Amniotic stem cell (primary cell): ENCODE measurements at regions not wholly inside any gene's neighbourhood (a gene's known extent, or its start where the extent isn't known, plus 50 kb on each side); places are given as distances from the start of the nearest gene placed in this dataset.

ENCODE experiments used
- DNase-seq: peaks from one replicate; lab custom pipeline; 2025; lab: John Stamatoyannopoulos, UW

DNA sequence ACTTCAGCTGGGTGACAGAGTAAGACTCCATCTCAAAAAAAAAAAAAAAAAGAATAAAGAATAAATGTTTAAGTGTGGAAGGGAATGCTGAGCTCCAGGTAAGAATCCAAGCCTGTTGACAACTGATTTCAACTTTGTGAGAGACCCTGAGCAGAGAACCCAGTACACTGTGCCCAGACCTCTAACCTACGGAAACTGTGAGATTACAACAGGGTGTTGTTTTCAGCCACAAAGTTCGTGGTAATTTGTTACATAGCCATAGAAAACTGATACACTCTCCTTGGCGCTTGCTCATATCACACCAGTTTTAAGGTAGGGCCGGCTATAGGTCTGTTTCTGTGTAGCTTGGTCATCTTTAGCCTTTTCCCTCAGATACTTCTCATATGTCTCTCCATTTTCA is 98.4 kb upstream of the PAPOLG start:
- DNase-seq: no peak

DNA sequence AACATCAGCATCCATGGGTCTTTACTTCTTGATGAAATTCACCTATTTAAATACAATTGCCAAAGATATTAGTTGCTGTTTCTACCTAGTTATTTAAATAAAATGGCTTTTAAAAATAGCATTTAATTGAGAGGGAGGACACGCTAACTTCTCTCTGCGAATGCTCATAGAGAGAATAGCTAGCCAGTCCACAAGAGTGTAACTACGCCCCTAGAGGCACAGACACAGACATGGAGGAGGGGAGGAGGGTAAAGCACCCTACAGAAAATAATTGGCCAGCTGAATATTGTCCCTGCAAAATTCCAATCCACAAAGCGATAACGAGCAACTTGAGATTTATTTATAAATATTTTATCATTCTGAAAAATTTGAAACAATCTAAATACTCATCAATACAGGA is 97.0 kb upstream of the PAPOLG start:
- no peak for DNase-seq

GRCh38 chr2:60661073-60661738 is 94.9 kb upstream of the PAPOLG start:
- no peak for DNase-seq

GRCh38 chr2:60662781-60663180 is 93.3 kb upstream of the PAPOLG start:
- DNase-seq: no peak

- DNase-seq: no peak
These were observed 84.1 kb upstream of the PAPOLG start for GRCh38 chr2:60671966-60672365.

- DNase-seq: peak; percentile 35
These were observed 81.4 kb upstream of the PAPOLG start for GRCh38 chr2:60674524-60675165.

DNA sequence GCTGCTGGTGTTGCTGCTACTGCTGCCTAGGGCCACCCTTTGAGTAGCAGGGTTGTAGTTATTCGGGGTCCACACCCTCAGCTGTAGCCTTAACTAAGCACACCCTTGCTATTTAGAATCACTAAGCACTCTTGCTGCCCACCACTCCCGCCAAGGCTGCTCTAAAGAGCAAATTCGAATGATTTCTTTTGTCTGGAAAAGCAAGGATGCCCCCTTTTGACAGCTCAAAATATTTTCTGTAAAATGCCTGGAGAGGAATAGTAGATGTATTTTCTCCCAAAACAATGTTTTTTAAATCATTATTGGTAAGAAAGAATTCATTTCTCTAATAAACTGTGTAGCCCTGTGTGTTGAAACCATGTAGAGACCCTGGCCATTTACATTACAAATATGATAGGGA is 80.8 kb upstream of the PAPOLG start:
- no peak for DNase-seq

GRCh38 chr2:60676706-60677330 is 79.2 kb upstream of the PAPOLG start:
- DNase-seq: no peak

DNA sequence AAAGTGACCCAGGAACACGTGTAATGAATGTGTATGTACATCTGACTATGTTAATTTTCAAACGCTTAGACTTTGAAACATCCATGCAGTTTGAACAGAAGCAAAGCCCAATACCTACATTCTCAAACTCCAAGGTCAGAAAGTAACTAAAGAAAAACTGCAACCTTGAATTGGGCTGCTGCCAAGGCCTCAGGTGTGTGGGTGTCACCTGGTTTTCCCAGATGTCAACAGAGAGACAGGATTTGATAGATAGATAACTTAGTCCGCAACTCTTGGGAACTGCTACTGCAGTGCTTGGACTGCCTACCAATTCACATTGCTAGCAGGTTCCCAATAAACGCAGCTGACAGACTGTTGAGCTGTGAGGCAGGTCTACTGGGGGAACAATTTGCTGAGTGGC is 78.7 kb upstream of the PAPOLG start:
- DNase-seq: no peak

- DNase-seq: no peak
These were observed 77.5 kb upstream of the PAPOLG start for GRCh38 chr2:60678551-60678950.

GRCh38 chr2:60679036-60679780 is 76.9 kb upstream of the PAPOLG start:
- no peak for DNase-seq

DNA sequence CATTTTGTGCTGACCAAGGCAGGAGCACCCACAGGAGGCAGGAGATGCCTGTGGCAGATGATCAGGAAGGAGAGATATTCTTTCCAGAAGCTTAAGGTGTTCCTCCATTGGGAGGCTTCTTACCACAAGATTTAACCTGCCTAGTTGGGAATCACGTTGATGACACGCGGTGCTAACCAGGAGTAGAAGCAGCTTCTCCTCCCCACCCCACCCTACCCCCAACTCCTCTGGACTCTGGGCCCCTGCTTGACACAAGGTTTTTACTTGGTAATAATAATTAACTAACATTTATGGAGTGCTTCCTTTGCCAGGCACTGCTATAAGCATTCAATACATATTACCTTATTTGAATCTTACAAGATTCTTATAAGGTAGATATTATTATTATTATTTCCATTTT is 62.5 kb upstream of the PAPOLG start:
- no peak for DNase-seq

DNA sequence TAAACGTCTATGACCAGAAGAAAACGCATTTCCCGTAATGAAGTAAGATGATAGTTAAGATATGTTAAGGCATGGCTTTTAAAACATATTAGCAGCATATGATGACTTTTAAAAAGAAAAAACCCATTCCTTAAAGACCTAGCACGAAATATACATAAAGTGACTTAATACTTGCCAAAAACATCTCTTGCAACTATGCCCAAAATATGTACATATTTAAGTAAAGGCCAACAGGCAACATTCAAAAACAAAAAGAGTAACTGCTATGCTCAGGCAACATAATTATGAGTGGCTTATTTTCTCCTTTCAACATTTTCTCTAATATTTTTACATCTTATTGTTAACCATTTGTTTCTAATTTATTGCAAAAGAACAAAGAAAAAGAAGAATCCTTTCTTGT is 60.3 kb upstream of the PAPOLG start:
- DNase-seq: no peak

DNA sequence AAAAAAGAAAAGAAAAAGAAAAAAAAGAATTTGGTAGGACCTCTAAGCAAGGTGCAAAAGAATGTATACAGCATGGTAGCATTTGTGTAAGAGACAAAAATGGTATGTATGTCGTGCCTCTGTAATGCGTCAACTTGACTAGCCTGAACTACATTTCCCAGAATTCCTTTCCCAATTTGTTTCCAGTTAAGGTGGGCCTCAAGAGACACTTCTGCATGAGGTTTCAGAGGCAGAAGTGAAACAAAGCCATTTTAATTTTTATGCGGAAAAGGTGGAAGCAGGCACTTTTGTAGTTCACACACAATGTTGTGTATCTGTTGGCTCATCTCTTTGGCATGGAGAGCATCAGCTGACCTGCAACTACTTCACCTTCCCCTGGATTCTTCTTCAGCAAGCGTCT is 56.5 kb upstream of the PAPOLG start:
- DNase-seq: no peak

DNA sequence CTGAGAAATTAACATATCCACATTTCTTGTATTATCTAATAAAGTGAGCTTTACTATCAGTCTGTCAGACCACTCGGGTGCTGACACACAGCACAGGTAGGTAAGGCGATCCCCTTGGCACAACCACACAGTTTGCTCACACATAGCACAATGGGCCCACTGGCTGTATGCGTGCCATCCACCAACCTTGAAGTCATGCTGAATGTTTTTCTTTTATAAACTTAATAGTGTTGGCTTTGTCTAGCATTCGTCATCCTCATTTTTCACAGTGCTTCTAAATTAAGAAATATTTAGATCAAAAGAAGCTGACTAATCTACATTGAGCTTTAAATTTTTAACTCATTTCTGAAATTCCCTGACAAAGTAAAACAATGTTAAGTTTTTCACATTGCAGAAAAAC is 50.0 kb upstream of the PAPOLG start:
- peak; percentile 26 for DNase-seq
